NCI-H2196 treated with DMSO at 0.1 percent for 48 hours (cell line): ENCODE measurements at regions not wholly inside any gene's neighbourhood (a gene's known extent, or its start where the extent isn't known, plus 50 kb on each side); places are given as distances from the start of the nearest gene placed in this dataset.

Source experiments
- DNase-seq: peaks from one replicate; lab custom pipeline; 2025; ENCODE audit not compliant: unreplicated experiment; lab: John Stamatoyannopoulos, UW

- no peak for DNase-seq
Measured at GRCh38 chr5:101937041-101937440, 359.0 kb downstream of the SLCO4C1 start.

- no peak for DNase-seq
Measured at GRCh38 chr5:101935086-101935485, 361.0 kb downstream of the SLCO4C1 start.

GRCh38 chr5:101932599-101932998 lies 363.5 kb downstream of the SLCO4C1 start:
- no peak for DNase-seq

- no peak for DNase-seq
Measured at GRCh38 chr5:101929628-101930027, 366.5 kb downstream of the SLCO4C1 start.

- DNase-seq = no peak
Measured at GRCh38 chr5:101917166-101917565, 378.9 kb downstream of the SLCO4C1 start.

GRCh38 chr5:101915554-101915953 lies 380.5 kb downstream of the SLCO4C1 start:
- no peak for DNase-seq

GRCh38 chr5:101904736-101905135 lies 391.3 kb downstream of the SLCO4C1 start:
- no peak for DNase-seq

- peak; percentile 50 for DNase-seq
Measured at GRCh38 chr5:101897914-101898313, 398.2 kb downstream of the SLCO4C1 start.

GRCh38 chr5:101894985-101895384 lies 401.1 kb downstream of the SLCO4C1 start:
- DNase-seq = no peak

- no peak for DNase-seq
Measured at GRCh38 chr5:101878190-101878589, 417.9 kb downstream of the SLCO4C1 start.

- DNase-seq = no peak
Measured at GRCh38 chr5:101877451-101877850, 418.6 kb downstream of the SLCO4C1 start.

GRCh38 chr5:101866473-101866872 lies 429.6 kb downstream of the SLCO4C1 start:
- DNase-seq = no peak

- no peak for DNase-seq
Measured at GRCh38 chr5:101860563-101860962, 435.5 kb downstream of the SLCO4C1 start.

- no peak for DNase-seq
Measured at GRCh38 chr5:101860145-101860544, 435.9 kb downstream of the SLCO4C1 start.

GRCh38 chr5:101846496-101846895 lies 449.6 kb downstream of the SLCO4C1 start:
- no peak for DNase-seq

GRCh38 chr5:101843055-101843454 lies 453.0 kb downstream of the SLCO4C1 start:
- DNase-seq = no peak

- no peak for DNase-seq
Measured at GRCh38 chr5:101838435-101838834, 457.6 kb downstream of the SLCO4C1 start.

GRCh38 chr5:101829255-101829654 lies 466.8 kb downstream of the SLCO4C1 start:
- no peak for DNase-seq

GRCh38 chr5:101811466-101811865 lies 484.6 kb downstream of the SLCO4C1 start:
- DNase-seq = no peak

- no peak for DNase-seq
Measured at GRCh38 chr5:101806410-101806809, 489.7 kb downstream of the SLCO4C1 start.

- DNase-seq = no peak
Measured at GRCh38 chr5:101796427-101796826, 499.7 kb downstream of the SLCO4C1 start.

GRCh38 chr5:101788797-101789196 lies 507.3 kb downstream of the SLCO4C1 start:
- DNase-seq = no peak

- DNase-seq = no peak
Measured at GRCh38 chr5:101785090-101785489, 511.0 kb downstream of the SLCO4C1 start.
